GM23338 (cell line): ENCODE measurements at regions not wholly inside any gene's neighbourhood (a gene's known extent, or its start where the extent isn't known, plus 50 kb on each side); places are given as distances from the start of the nearest gene placed in this dataset.

Experiments
- ATAC-seq: fragments of 200-7000 bp; cut with Tn5 transposase; 3 replicates; pipeline ENCODE4 v1.9.1; 2020
- DNase-seq: peaks from one replicate; pipeline ENCODE4 v3.0.0-alpha.2; 2015; ENCODE audit warnings: low spot score
- H2AFZ ChIP-seq: fragments of 200-600 bp; sonication (generic); 2 replicates; pipeline ENCODE4 v1.8.0; 2016; ENCODE audit warnings: antibody characterized with exemption, mild to moderate bottlenecking, moderate library complexity
- H3F3A ChIP-seq: fragments of 200-600 bp; sonication (generic); replicated peaks from 2 replicates; pipeline ENCODE4 v1.8.0; 2017; ENCODE audit warnings: antibody characterized with exemption, mixed run types, low read depth
- H3K27ac ChIP-seq: fragments of 200-600 bp; sonication (generic); 2 replicates; pipeline ENCODE4 v1.6.1; 2016; ENCODE audit warnings: low read depth
- H3K27me3 ChIP-seq: fragments of 200-600 bp; sonication (generic); 2 replicates; pipeline ENCODE4 v1.8.0; 2016; ENCODE audit warnings: mild to moderate bottlenecking, mixed run types, moderate library complexity; ENCODE audit not compliant: insufficient read depth
- H3K36me3 ChIP-seq: fragments of 200-600 bp; sonication (generic); 2 replicates; pipeline ENCODE4 v1.8.0; 2016; ENCODE audit warnings: mild to moderate bottlenecking; ENCODE audit not compliant: insufficient read depth
- H3K4me1 ChIP-seq: fragments of 200-600 bp; sonication (generic); 2 replicates; pipeline ENCODE4 v1.8.0; 2016; ENCODE audit warnings: mild to moderate bottlenecking, moderate library complexity; ENCODE audit not compliant: insufficient read depth
- H3K4me2 ChIP-seq: fragments of 200-600 bp; sonication (generic); 2 replicates; pipeline ENCODE4 v1.7.1; 2017; ENCODE audit warnings: mixed run types
- H3K4me3 ChIP-seq: fragments of 200-600 bp; sonication (generic); 2 replicates; pipeline ENCODE4 v1.6.1; 2016; ENCODE audit warnings: mixed run types
- H3K79me2 ChIP-seq: fragments of 200-600 bp; sonication (generic); replicated peaks from 2 replicates; pipeline ENCODE4 v1.8.0; 2017; ENCODE audit warnings: mild to moderate bottlenecking; ENCODE audit not compliant: insufficient read depth
- H3K9me2 ChIP-seq: fragments of 200-600 bp; sonication (generic); 2 replicates; pipeline ENCODE4 v1.8.0; 2017; ENCODE audit not compliant: insufficient read depth
- H4K20me1 ChIP-seq: fragments of 200-600 bp; sonication (generic); replicated peaks from 2 replicates; pipeline ENCODE4 v1.8.0; 2017; ENCODE audit warnings: mild to moderate bottlenecking; ENCODE audit not compliant: insufficient read depth
- H3K27ac Mint-ChIP-seq: 2 replicates; pipeline ENCODE4 v1.8.0; 2020; ENCODE audit warnings: inconsistent platforms, mild to moderate bottlenecking, moderate library complexity, mixed read lengths
- H3K27me3 Mint-ChIP-seq: 3 replicates; pipeline ENCODE4 v1.8.0; 2022; ENCODE audit warnings: low read depth, mild to moderate bottlenecking, moderate library complexity, mixed read lengths, inconsistent platforms; ENCODE audit not compliant: insufficient read depth, poor library complexity
- H3K36me3 Mint-ChIP-seq: 3 replicates; pipeline ENCODE4 v1.8.0; 2021; ENCODE audit warnings: low read depth, mild to moderate bottlenecking, inconsistent platforms, moderate library complexity, mixed read lengths
- H3K4me1 Mint-ChIP-seq: 3 replicates; pipeline ENCODE4 v1.8.0; 2020; ENCODE audit warnings: mild to moderate bottlenecking, inconsistent platforms, mixed read lengths
- H3K4me3 Mint-ChIP-seq: 3 replicates; pipeline ENCODE4 v1.8.0; 2021; ENCODE audit warnings: moderate library complexity, mild to moderate bottlenecking, inconsistent platforms, mixed read lengths
- H3K9me3 Mint-ChIP-seq: 3 replicates; pipeline ENCODE4 v1.8.0; 2020; ENCODE audit warnings: moderate library complexity, mild to moderate bottlenecking, inconsistent platforms, mixed read lengths
- CREB1 ChIP-seq: fragments of 250-450 bp; sonication (Bioruptor Pico); IDR thresholded peaks from 2 replicates; pipeline ENCODE4 v1.5.0; 2020; ENCODE audit warnings: low read depth, mild to moderate bottlenecking, moderate library complexity
- CTCF ChIP-seq, 2 experiments: fragments of 200-600 bp in 1 of 2; sonication (generic) in 1 of 2; conservative IDR thresholded peaks; 2 replicates each; pipeline versions ENCODE4 v1.5.1 to v1.6.1; 2016 to 2017; ENCODE audit warnings: antibody characterized with exemption in 2 of 2, low read depth in 2 of 2, mild to moderate bottlenecking in 2 of 2, moderate library complexity in 1 of 2
- EZH2 ChIP-seq: fragments of 200-600 bp; sonication (generic); IDR thresholded peaks from one replicate; pipeline ENCODE4 v1.8.0; 2017; ENCODE audit warnings: antibody characterized with exemption, mild to moderate bottlenecking, low read depth; ENCODE audit not compliant: unreplicated experiment
- EZH2phosphoT487 ChIP-seq: fragments of 200-600 bp; sonication (generic); IDR thresholded peaks from one replicate; pipeline ENCODE4 v1.8.1; 2018; ENCODE audit warnings: antibody characterized with exemption; ENCODE audit not compliant: unreplicated experiment
- NANOG ChIP-seq: IDR thresholded peaks from 2 replicates; pipeline ENCODE4 v1.6.1; 2016; ENCODE audit warnings: antibody characterized with exemption, borderline replicate concordance
- REST ChIP-seq: IDR thresholded peaks from one replicate; pipeline ENCODE4 v1.6.1; 2018; ENCODE audit warnings: antibody characterized with exemption; ENCODE audit not compliant: unreplicated experiment
- STAT1 ChIP-seq: IDR thresholded peaks from one replicate; pipeline ENCODE4 v1.6.1; 2016; ENCODE audit warnings: antibody characterized with exemption; ENCODE audit not compliant: unreplicated experiment
- ZNF114 ChIP-seq: fragments of 250-450 bp; sonication (Bioruptor Pico); IDR thresholded peaks from 2 replicates; pipeline ENCODE4 v1.5.0; 2020; ENCODE audit warnings: mild to moderate bottlenecking, moderate library complexity
- ZNF331 ChIP-seq: fragments of 250-450 bp; sonication (Bioruptor Pico); IDR thresholded peaks from 2 replicates; pipeline ENCODE4 v1.5.0; 2020; ENCODE audit warnings: low read depth, mild to moderate bottlenecking, moderate library complexity
- ZNF462 ChIP-seq: fragments of 250-450 bp; sonication (Bioruptor Pico); IDR thresholded peaks from 2 replicates; pipeline ENCODE4 v1.5.0; 2020; ENCODE audit warnings: mild to moderate bottlenecking, moderate library complexity

- Histone ChIP-seq H3K79me2 (no peaks in the 10 kb centered on the region), H3K4me2 (no peak overlapping the region), H4K20me1 (0 out of 2 replicates have a peak, but pooled peaks cover 3% of the 10 kb centered on the region), H3K4me1 (no peaks in the 10 kb centered on the region), H3K27ac (no peak overlapping the region), H3K27me3 (no peaks in the 10 kb centered on the region), H3K36me3 (no peaks in the 10 kb centered on the region), H2AFZ (no peak overlapping the region), H3K9me2 (no peaks in the 10 kb centered on the region), H3F3A (no peaks in the 10 kb centered on the region), H3K4me3 (no peak overlapping the region)
- H3K27ac Mint-ChIP-seq = no peak overlapping the region
- H3K4me3 Mint-ChIP-seq = no peak overlapping the region
- no peak for DNase-seq
- H3K9me3 Mint-ChIP-seq = peaks cover 1% of the 10 kb centered on the region; the same call in 2 of the 3 replicates
- no peak for ATAC-seq
- peaks cover 10% of the 10 kb centered on the region for H3K4me1 Mint-ChIP-seq
- no peak for TF ChIP-seq STAT1
- no peaks in the 10 kb centered on the region for H3K36me3 Mint-ChIP-seq
- peaks cover 10% of the 10 kb centered on the region for H3K27me3 Mint-ChIP-seq
Measured at GRCh38 chr4:8726344-8726851, 133.8 kb downstream of the CPZ start.

GRCh38 chr4:8725845-8726244, 133.3 kb downstream of the CPZ start:
- Mint-ChIP-seq H3K27me3 (peaks cover 10% of the 10 kb centered on the region), H3K9me3 (no peaks in the 10 kb centered on the region; the same call in 2 of the 3 replicates), H3K4me3 (no peak overlapping the region), H3K36me3 (no peaks in the 10 kb centered on the region), H3K4me1 (peaks cover 10% of the 10 kb centered on the region), H3K27ac (no peak overlapping the region)
- Histone ChIP-seq H3K9me2 (no peaks in the 10 kb centered on the region), H3F3A (no peaks in the 10 kb centered on the region), H3K4me2 (no peak overlapping the region), H2AFZ (no peak overlapping the region), H3K4me1 (no peaks in the 10 kb centered on the region), H3K79me2 (no peaks in the 10 kb centered on the region), H3K27ac (no peak overlapping the region), H4K20me1 (0 out of 2 replicates have a peak, but pooled peaks cover 3% of the 10 kb centered on the region), H3K4me3 (no peak overlapping the region), H3K36me3 (no peaks in the 10 kb centered on the region), H3K27me3 (no peaks in the 10 kb centered on the region)
- ATAC-seq (no peak), DNase-seq (no peak)
- TF ChIP-seq ZNF114 (CRISPR knock-in tag) (no peak), CTCF (conservative IDR thresholded peaks at IDR 0.05; ENCODE audit: low read depth in 2 of 2) (no peak), EZH2phosphoT487 (no peak), ZNF462 (CRISPR knock-in tag) (no peak), REST (no peak), NANOG (no peak), ZNF331 (CRISPR knock-in tag) (no peak), CREB1 (CRISPR knock-in tag) (no peak), STAT1 (no peak), EZH2 (no peak)
